ENCODE measurements at regions not wholly inside any gene's neighbourhood (a gene's known extent, or its start where the extent isn't known, plus 50 kb on each side); places are given as distances from the start of the nearest gene placed in this dataset.

- H3K4me3 ChIP-seq (ENCODE audit: low read depth in 1 of 2, low read length in 2 of 2) = no peak overlapping the region
- no peaks in the 10 kb centered on the region for H3K36me3 ChIP-seq (ENCODE audit: insufficient read depth, low read length)
- H4K20me1 ChIP-seq (ENCODE audit: insufficient read depth, low read length) = no peaks in the 10 kb centered on the region
- ATAC-seq (ENCODE audit: insufficient read depth, low read depth) (no peak), DNase-seq (no peak)
- H3K27ac ChIP-seq (ENCODE audit: low read length) = no peak overlapping the region
- no peaks in the 10 kb centered on the region for H3K4me1 ChIP-seq (ENCODE audit: insufficient read depth, low read length)
- no peaks in the 10 kb centered on the region for H3K9me3 ChIP-seq (ENCODE audit: insufficient read depth, low read length, severe bottlenecking)
- no peak overlapping the region for H3K9ac ChIP-seq (ENCODE audit: low read depth, low read length)
- peaks cover 3% of the 10 kb centered on the region for H3K27me3 ChIP-seq (ENCODE audit: insufficient read depth, low read length, poor library complexity)
- no peaks in the 10 kb centered on the region for H3K79me2 ChIP-seq (ENCODE audit: insufficient read depth, low read length)
- no peak for TF ChIP-seq CTCF (IDR thresholded peaks at IDR 0.05; ENCODE audit: borderline replicate concordance, extremely low read depth, low read length, poor library complexity, severe bottlenecking)
- no peak for TF ChIP-seq EZH2 (IDR thresholded peaks at IDR 0.05; ENCODE audit: borderline replicate concordance, low read depth, low read length, severe bottlenecking)
- no peak overlapping the region for H3K4me2 ChIP-seq (ENCODE audit: insufficient read depth, low read length)
- H2AFZ ChIP-seq (ENCODE audit: low read depth, low read length) = no peak overlapping the region
Observed at GRCh38 chr14:57052705-57053302, 215.9 kb downstream of the EXOC5 start.

GRCh38 chr14:57051633-57052032, 217.1 kb downstream of the EXOC5 start:
- Histone ChIP-seq H3K36me3 (ENCODE audit: insufficient read depth, low read length) (no peaks in the 10 kb centered on the region), H4K20me1 (ENCODE audit: insufficient read depth, low read length) (no peaks in the 10 kb centered on the region), H3K79me2 (ENCODE audit: insufficient read depth, low read length) (no peaks in the 10 kb centered on the region), H3K9me3 (ENCODE audit: insufficient read depth, low read length, severe bottlenecking) (no peaks in the 10 kb centered on the region), H3K4me2 (ENCODE audit: insufficient read depth, low read length) (no peak overlapping the region), H3K9ac (ENCODE audit: low read depth, low read length) (no peak overlapping the region), H3K27ac (ENCODE audit: low read length) (no peak overlapping the region), H3K27me3 (ENCODE audit: insufficient read depth, low read length, poor library complexity) (peaks cover 6% of the 10 kb centered on the region), H3K4me3 (ENCODE audit: low read depth in 1 of 2, low read length in 2 of 2) (no peak overlapping the region), H2AFZ (ENCODE audit: low read depth, low read length) (no peak overlapping the region), H3K4me1 (ENCODE audit: insufficient read depth, low read length) (no peaks in the 10 kb centered on the region)
- TF ChIP-seq EZH2 (IDR thresholded peaks at IDR 0.05; ENCODE audit: borderline replicate concordance, low read depth, low read length, severe bottlenecking) = no peak
- TF ChIP-seq CTCF (IDR thresholded peaks at IDR 0.05; ENCODE audit: borderline replicate concordance, extremely low read depth, low read length, poor library complexity, severe bottlenecking) = peak; percentile 11
- ATAC-seq (ENCODE audit: insufficient read depth, low read depth) (no peak), DNase-seq (no peak)

- Histone ChIP-seq H3K4me3 (ENCODE audit: low read depth in 1 of 2, low read length in 2 of 2) (no peak overlapping the region), H3K4me1 (ENCODE audit: insufficient read depth, low read length) (no peaks in the 10 kb centered on the region), H2AFZ (ENCODE audit: low read depth, low read length) (no peak overlapping the region), H3K27ac (ENCODE audit: low read length) (no peak overlapping the region), H3K9me3 (ENCODE audit: insufficient read depth, low read length, severe bottlenecking) (no peaks in the 10 kb centered on the region), H4K20me1 (ENCODE audit: insufficient read depth, low read length) (no peaks in the 10 kb centered on the region), H3K36me3 (ENCODE audit: insufficient read depth, low read length) (no peaks in the 10 kb centered on the region), H3K9ac (ENCODE audit: low read depth, low read length) (no peak overlapping the region), H3K4me2 (ENCODE audit: insufficient read depth, low read length) (no peak overlapping the region), H3K79me2 (ENCODE audit: insufficient read depth, low read length) (no peaks in the 10 kb centered on the region), H3K27me3 (ENCODE audit: insufficient read depth, low read length, poor library complexity) (peaks cover 6% of the 10 kb centered on the region)
- DNase-seq (no peak), ATAC-seq (ENCODE audit: insufficient read depth, low read depth) (no peak)
- TF ChIP-seq EZH2 (IDR thresholded peaks at IDR 0.05; ENCODE audit: borderline replicate concordance, low read depth, low read length, severe bottlenecking) = no peak
- TF ChIP-seq CTCF (IDR thresholded peaks at IDR 0.05; ENCODE audit: borderline replicate concordance, extremely low read depth, low read length, poor library complexity, severe bottlenecking) = no peak
Observed at GRCh38 chr14:57049848-57050247, 218.9 kb downstream of the EXOC5 start.

Data from DND-41 (cell line).